HEK293T (cell line): ENCODE measurements at regions not wholly inside any gene's neighbourhood (a gene's known extent, or its start where the extent isn't known, plus 50 kb on each side); places are given as distances from the start of the nearest gene placed in this dataset.

Experiments used
- CTCF ChIA-PET: fragments of 350-600 bp; formaldehyde crosslinking; extraction: SDS; loops from one replicate; lab custom pipeline; 2021; ENCODE audit warnings: antibody characterized with exemption, inconsistent platforms; lab: Yijun Ruan, JAX
- POLR2A ChIA-PET: fragments of 350-600 bp; formaldehyde crosslinking; extraction: SDS; loops from one replicate; lab custom pipeline; 2020; ENCODE audit warnings: antibody characterized with exemption, inconsistent platforms; lab: Yijun Ruan, JAX
- DNase-seq: peaks from one replicate; pipeline ENCODE4 v3.0.0; 2012; ENCODE audit warnings: mixed read lengths; ENCODE audit errors: extremely low spot score
- ARNT ChIP-seq: fragments of 450-650 bp; IDR thresholded peaks from 2 replicates; pipeline ENCODE4 v1.6.1; 2017; ENCODE audit warnings: mild to moderate bottlenecking
- BHLHE40 ChIP-seq: fragments of 450-650 bp; IDR thresholded peaks from 2 replicates; pipeline ENCODE4 v1.6.1; 2016; ENCODE audit warnings: mild to moderate bottlenecking, moderate library complexity, borderline replicate concordance
- CTBP1 ChIP-seq: fragments of 450-650 bp; IDR thresholded peaks from 2 replicates; pipeline ENCODE4 v1.6.1; 2016; ENCODE audit warnings: borderline replicate concordance
- ELF4 ChIP-seq: fragments of 450-650 bp; IDR thresholded peaks from 2 replicates; pipeline ENCODE4 v1.6.1; 2017; ENCODE audit warnings: antibody characterized with exemption
- FOXA1 ChIP-seq: fragments of 450-650 bp; IDR thresholded peaks from 2 replicates; pipeline ENCODE4 v1.6.1; 2016; ENCODE audit warnings: mild to moderate bottlenecking
- FOXK2 ChIP-seq: fragments of 450-650 bp; IDR thresholded peaks from 2 replicates; pipeline ENCODE4 v1.6.1; 2016; ENCODE audit warnings: mild to moderate bottlenecking
- FOXM1 ChIP-seq: fragments of 450-650 bp; IDR thresholded peaks from 2 replicates; pipeline ENCODE4 v1.6.1; 2017; ENCODE audit warnings: mild to moderate bottlenecking, borderline replicate concordance
- HDGF ChIP-seq: fragments of 450-650 bp; IDR thresholded peaks from 2 replicates; pipeline ENCODE4 v1.6.1; 2017; ENCODE audit warnings: antibody characterized with exemption, borderline replicate concordance
- L3MBTL2 ChIP-seq: fragments of 450-650 bp; conservative IDR thresholded peaks from 2 replicates; pipeline ENCODE4 v1.6.1; 2016; ENCODE audit warnings: mild to moderate bottlenecking
- LEF1 ChIP-seq: fragments of 450-650 bp; IDR thresholded peaks from 2 replicates; pipeline ENCODE4 v1.6.1; 2017; ENCODE audit warnings: mild to moderate bottlenecking, borderline replicate concordance
- NFRKB ChIP-seq: fragments of 450-650 bp; IDR thresholded peaks from 2 replicates; pipeline ENCODE4 v1.6.1; 2016; ENCODE audit warnings: mild to moderate bottlenecking, moderate library complexity
- SP1 ChIP-seq: fragments of 450-650 bp; IDR thresholded peaks from 2 replicates; pipeline ENCODE4 v1.6.1; 2017
- SUZ12 ChIP-seq: fragments of 450-650 bp; IDR thresholded peaks from 2 replicates; pipeline ENCODE4 v1.6.1; 2016; ENCODE audit warnings: mild to moderate bottlenecking
- TARDBP ChIP-seq: fragments of 450-650 bp; IDR thresholded peaks from 2 replicates; pipeline ENCODE4 v1.6.1; 2016
- ZNF384 ChIP-seq: fragments of 450-650 bp; IDR thresholded peaks from 2 replicates; pipeline ENCODE4 v1.6.1; 2016
- TF ChIP-seq, protein P1 (sequence below): fragments of 450-650 bp; IDR thresholded peaks from 2 replicates; pipeline ENCODE4 v1.6.1; 2016

- no peak for DNase-seq
- ChIA-PET CTCF (no interaction called here), POLR2A (no interaction called here)
- TF ChIP-seq BHLHE40 (no peak), ELF4 (no peak), HDGF (no peak), SP1 (no peak), L3MBTL2 (no peak), LEF1 (no peak), NFRKB (no peak), SUZ12 (no peak)
Measured at GRCh38 chr15:46854564-46854963, 862.7 kb upstream of the SEMA6D start.

GRCh38 chr15:46855388-46855787 is 861.9 kb upstream of the SEMA6D start:
- TF ChIP-seq LEF1 (no peak), ARNT (no peak), FOXK2 (no peak), SP1 (no peak)
- ChIA-PET CTCF (no interaction called here), POLR2A (no interaction called here)
- DNase-seq, result no peak

- TF ChIP-seq ELF4, result no peak
- TF ChIP-seq, protein P1, sequence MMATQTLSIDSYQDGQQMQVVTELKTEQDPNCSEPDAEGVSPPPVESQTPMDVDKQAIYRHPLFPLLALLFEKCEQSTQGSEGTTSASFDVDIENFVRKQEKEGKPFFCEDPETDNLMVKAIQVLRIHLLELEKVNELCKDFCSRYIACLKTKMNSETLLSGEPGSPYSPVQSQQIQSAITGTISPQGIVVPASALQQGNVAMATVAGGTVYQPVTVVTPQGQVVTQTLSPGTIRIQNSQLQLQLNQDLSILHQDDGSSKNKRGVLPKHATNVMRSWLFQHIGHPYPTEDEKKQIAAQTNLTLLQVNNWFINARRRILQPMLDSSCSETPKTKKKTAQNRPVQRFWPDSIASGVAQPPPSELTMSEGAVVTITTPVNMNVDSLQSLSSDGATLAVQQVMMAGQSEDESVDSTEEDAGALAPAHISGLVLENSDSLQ, result no peak
- TF ChIP-seq FOXM1, result no peak
- no peak for TF ChIP-seq L3MBTL2
- no peak for TF ChIP-seq ZNF384
- TF ChIP-seq FOXA1, result no peak
- no peak for TF ChIP-seq FOXK2
- TF ChIP-seq HDGF, result no peak
- TF ChIP-seq NFRKB, result no peak
- no peak for TF ChIP-seq SP1
- TF ChIP-seq BHLHE40, result no peak
- TF ChIP-seq CTBP1, result no peak
- no peak for TF ChIP-seq LEF1
- TF ChIP-seq TARDBP, result no peak
- no peak for TF ChIP-seq ARNT
- TF ChIP-seq SUZ12, result no peak
- no peak for DNase-seq
- ChIA-PET POLR2A (no interaction called here), CTCF (no interaction called here)
Measured at GRCh38 chr15:46856839-46857502, 860.3 kb upstream of the SEMA6D start.

GRCh38 chr15:46858150-46858549 is 859.2 kb upstream of the SEMA6D start:
- DNase-seq, result no peak
- POLR2A ChIA-PET, result no interaction called here
- TF ChIP-seq, protein P1, result no peak
- TF ChIP-seq BHLHE40 (no peak), L3MBTL2 (no peak)
- CTCF ChIA-PET, result no interaction called here

DNA sequence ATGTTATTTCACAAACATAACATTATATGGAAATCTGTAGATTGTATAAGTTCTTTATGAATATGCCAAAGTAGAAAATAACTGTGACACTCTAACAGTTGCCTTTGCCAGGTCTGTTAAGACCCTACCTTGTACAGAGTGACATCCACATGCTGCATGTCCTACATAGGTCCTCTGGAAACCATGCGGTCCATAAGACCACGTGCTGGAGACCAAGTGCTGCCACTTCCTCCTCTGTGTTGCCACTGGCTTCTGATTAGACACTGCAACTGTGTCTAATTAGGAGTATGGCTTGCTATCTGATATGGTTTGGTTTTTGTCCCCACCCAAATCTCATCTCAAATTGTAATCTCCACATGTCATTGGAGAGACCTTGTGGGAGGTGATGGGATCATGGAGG is 855.5 kb upstream of the SEMA6D start:
- ChIA-PET POLR2A (no interaction called here), CTCF (no interaction called here)
- no peak for DNase-seq
- TF ChIP-seq ARNT, result no peak
- no peak for TF ChIP-seq HDGF
- TF ChIP-seq L3MBTL2, result no peak
- TF ChIP-seq FOXK2, result no peak
- no peak for TF ChIP-seq SUZ12
- no peak for TF ChIP-seq NFRKB
- no peak for TF ChIP-seq CTBP1
- TF ChIP-seq BHLHE40, result no peak
- TF ChIP-seq SP1, result no peak
- TF ChIP-seq, protein P1, result no peak
- TF ChIP-seq ELF4, result no peak
- TF ChIP-seq ZNF384, result no peak
- no peak for TF ChIP-seq FOXA1

GRCh38 chr15:46865155-46865554 is 852.1 kb upstream of the SEMA6D start:
- ChIA-PET POLR2A (no interaction called here), CTCF (no interaction called here)
- no peak for TF ChIP-seq FOXA1
- TF ChIP-seq ARNT, result no peak
- no peak for TF ChIP-seq NFRKB
- no peak for DNase-seq

- POLR2A ChIA-PET, result no interaction called here
- DNase-seq, result no peak
- TF ChIP-seq L3MBTL2 (no peak), HDGF (no peak), SUZ12 (no peak), ZNF384 (no peak), ELF4 (no peak), BHLHE40 (no peak), TARDBP (no peak)
- CTCF ChIA-PET, result no interaction called here
Measured at GRCh38 chr15:46872286-46872980, 844.9 kb upstream of the SEMA6D start.
